A673 (cell line): ENCODE measurements at regions not wholly inside any gene's neighbourhood (a gene's known extent, or its start where the extent isn't known, plus 50 kb on each side); places are given as distances from the start of the nearest gene placed in this dataset.

Experiments
- BruUV-seq: library from RNA; stranded (reverse); fragments of 400-500 nt; replicated peaks from 2 replicates; lab custom pipeline; 2021; lab: Mats Ljungman, UMichigan
- CTCF ChIA-PET: fragments of 300-600 bp; sonication (Branson Sonifier 250); formaldehyde crosslinking; loops from one replicate; lab custom pipeline; 2022; ENCODE audit warnings: antibody characterized with exemption; lab: Charles Lee
- POLR2A ChIA-PET: fragments of 300-600 bp; sonication (Branson Sonifier 250); formaldehyde crosslinking; loops from one replicate; lab custom pipeline; 2022; ENCODE audit warnings: antibody characterized with exemption; ENCODE audit not compliant: low non-redundant PET; lab: Charles Lee
- DNase-seq: peaks from one replicate; pipeline ENCODE4 v3.0.0-alpha.2; 2015; ENCODE audit warnings: low spot score
- H3K27ac ChIP-seq: fragments of 200-600 bp; sonication (generic); 2 replicates; pipeline ENCODE4 v1.5.1; 2016; ENCODE audit warnings: mixed run types, low read depth, mild to moderate bottlenecking, mixed read lengths, antibody characterized with exemption, low read length; ENCODE audit not compliant: poor library complexity, severe bottlenecking
- H3K27me3 ChIP-seq: fragments of 200-600 bp; sonication (generic); replicated peaks from 2 replicates; pipeline ENCODE4 v1.6.1; 2017; ENCODE audit warnings: mixed run types, low read depth, mild to moderate bottlenecking, mixed read lengths, antibody characterized with exemption, low read length; ENCODE audit not compliant: insufficient read depth, poor library complexity
- H3K36me3 ChIP-seq: fragments of 200-600 bp; sonication (generic); 2 replicates; pipeline ENCODE4 v1.6.1; 2016; ENCODE audit warnings: mixed run types, mild to moderate bottlenecking, mixed read lengths, antibody characterized with exemption, low read length; ENCODE audit not compliant: insufficient read depth, poor library complexity, severe bottlenecking
- H3K4me1 ChIP-seq: fragments of 200-600 bp; sonication (generic); 2 replicates; pipeline ENCODE4 v1.6.1; 2017; ENCODE audit warnings: mixed run types, mild to moderate bottlenecking, mixed read lengths, antibody characterized with exemption, low read length; ENCODE audit not compliant: insufficient read depth, poor library complexity, severe bottlenecking
- H3K4me3 ChIP-seq: fragments of 200-600 bp; sonication (generic); 2 replicates; pipeline ENCODE4 v1.5.1; 2016; ENCODE audit warnings: low read depth, mixed run types, mild to moderate bottlenecking, mixed read lengths, low read length; ENCODE audit not compliant: poor library complexity, severe bottlenecking
- H3K9me3 ChIP-seq: fragments of 200-600 bp; sonication (generic); 2 replicates; pipeline ENCODE4 v1.6.1; 2016; ENCODE audit warnings: mixed run types, low read depth, mild to moderate bottlenecking, mixed read lengths, antibody characterized with exemption, low read length; ENCODE audit not compliant: poor library complexity, severe bottlenecking
- CTCF ChIP-seq: fragments of 300-800, 200-600 bp; sonication (generic); conservative IDR thresholded peaks from 2 replicates; pipeline ENCODE4 v1.5.1; 2017; ENCODE audit warnings: low read depth, mild to moderate bottlenecking, antibody characterized with exemption, low read length, moderate library complexity, mixed read lengths
- EZH2 ChIP-seq: fragments of 200-600 bp; sonication (generic); IDR thresholded peaks from 2 replicates; pipeline ENCODE4 v1.6.1; 2017; ENCODE audit warnings: borderline replicate concordance, low read depth, mild to moderate bottlenecking, mixed read lengths, antibody characterized with exemption, low read length; ENCODE audit not compliant: poor library complexity, severe bottlenecking
- intact Hi-C: fragments of 100-400 bp; cut with micrococcal nuclease; formaldehyde crosslinking; loops from one replicate; pipeline ENCODE4 v1.10.0; 2022; ENCODE audit not compliant: unreplicated experiment

GRCh38 chrX:13263560-13264251 lies 56.1 kb downstream of the ATXN3L start:
- Histone ChIP-seq H3K36me3 (no peaks in the 10 kb centered on the region), H3K27me3 (no peaks in the 10 kb centered on the region), H3K4me3 (no peak overlapping the region), H3K4me1 (no peaks in the 10 kb centered on the region), H3K9me3 (no peaks in the 10 kb centered on the region), H3K27ac (no peak overlapping the region)
- no peak for TF ChIP-seq EZH2
- TF ChIP-seq CTCF: no peak
- no TSS peak for BruUV-seq
- intact Hi-C loops: no loop called here
- POLR2A ChIA-PET: no interaction called here
- no peak for DNase-seq
- CTCF ChIA-PET: no interaction called here

- Histone ChIP-seq H3K9me3 (no peaks in the 10 kb centered on the region), H3K27me3 (no peaks in the 10 kb centered on the region), H3K36me3 (no peaks in the 10 kb centered on the region), H3K27ac (no peak overlapping the region), H3K4me1 (no peaks in the 10 kb centered on the region), H3K4me3 (no peak overlapping the region)
- no TSS peak for BruUV-seq
- ChIA-PET POLR2A (no interaction called here), CTCF (no interaction called here)
- TF ChIP-seq CTCF (no peak), EZH2 (no peak)
- DNase-seq: no peak
- intact Hi-C loops: no loop called here
Observed at GRCh38 chrX:13261348-13261747, 58.5 kb downstream of the ATXN3L start.

GRCh38 chrX:13260598-13260997 lies 59.3 kb downstream of the ATXN3L start:
- CTCF ChIA-PET: no interaction called here
- Histone ChIP-seq H3K36me3 (no peaks in the 10 kb centered on the region), H3K4me1 (no peaks in the 10 kb centered on the region), H3K27ac (no peak overlapping the region), H3K9me3 (no peaks in the 10 kb centered on the region), H3K27me3 (no peaks in the 10 kb centered on the region), H3K4me3 (no peak overlapping the region)
- intact Hi-C loops: no loop called here
- TF ChIP-seq EZH2 (no peak), CTCF (no peak)
- BruUV-seq: no TSS peak
- POLR2A ChIA-PET: no interaction called here
- no peak for DNase-seq
